DMS153 (cell line): ENCODE measurements at regions not wholly inside any gene's neighbourhood (a gene's known extent, or its start where the extent isn't known, plus 50 kb on each side); places are given as distances from the start of the nearest gene placed in this dataset.

ENCODE experiments used
- DNase-seq: peaks from one replicate; lab custom pipeline; 2025; lab: John Stamatoyannopoulos, UW

DNA sequence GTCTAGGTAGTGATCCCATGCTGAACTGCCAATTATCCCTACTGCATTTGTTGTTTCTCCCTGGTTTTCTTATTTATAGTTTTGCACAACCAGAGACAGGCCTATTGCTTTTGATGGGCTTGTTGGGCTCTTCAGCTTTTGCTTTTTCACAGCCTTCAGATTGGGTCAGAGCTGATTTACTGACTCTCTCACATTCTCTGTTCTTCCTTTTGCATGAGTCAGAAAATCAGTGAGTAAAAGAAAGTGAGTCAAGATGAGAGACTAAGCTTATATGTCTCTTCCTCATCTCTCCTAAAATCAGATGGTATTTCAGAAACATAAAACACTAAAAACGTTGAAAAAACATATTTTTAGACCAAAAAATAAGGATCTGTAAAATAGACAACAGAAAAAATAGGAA, 1135.4 kb downstream of the XPNPEP1 start:
- DNase-seq = no peak

DNA sequence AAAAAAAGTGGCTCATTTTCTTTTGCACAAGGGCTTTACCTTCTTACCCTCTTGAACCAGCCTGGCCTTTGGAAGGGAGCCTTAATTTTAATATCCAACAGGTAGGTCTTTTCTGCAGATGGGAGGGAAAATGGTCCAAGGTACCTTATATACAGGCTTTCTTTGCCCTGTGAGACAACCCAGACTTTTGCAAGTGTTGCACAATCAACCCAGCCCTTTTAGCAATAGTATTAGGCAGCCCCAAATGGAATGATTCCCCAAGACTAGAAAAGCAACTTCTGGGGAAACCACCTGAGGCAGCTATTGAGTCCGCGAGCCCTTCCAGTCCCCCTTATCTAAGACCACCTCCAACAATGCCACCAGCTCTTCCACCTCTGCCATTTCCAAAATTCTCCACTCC, 1138.3 kb downstream of the XPNPEP1 start:
- no peak for DNase-seq

DNA sequence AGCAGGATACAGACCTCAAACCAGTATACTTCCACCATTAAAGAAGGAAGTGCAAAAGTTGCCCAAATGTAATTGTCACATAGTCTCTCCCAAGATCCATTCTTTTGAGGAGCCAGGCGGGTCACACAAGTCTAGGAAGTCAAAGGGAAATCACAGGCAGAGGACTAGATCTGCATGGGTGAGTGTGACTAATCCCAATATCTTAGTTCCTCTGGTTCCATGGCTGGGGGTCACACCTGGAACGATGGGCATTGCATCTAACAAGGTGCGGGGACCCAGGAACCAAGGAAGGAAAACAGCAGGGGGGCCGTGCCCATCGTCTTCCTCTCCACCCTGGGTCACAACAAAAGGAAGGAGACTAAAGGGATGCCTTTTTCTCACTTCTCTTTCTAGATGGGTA, 1138.8 kb downstream of the XPNPEP1 start:
- no peak for DNase-seq

DNA sequence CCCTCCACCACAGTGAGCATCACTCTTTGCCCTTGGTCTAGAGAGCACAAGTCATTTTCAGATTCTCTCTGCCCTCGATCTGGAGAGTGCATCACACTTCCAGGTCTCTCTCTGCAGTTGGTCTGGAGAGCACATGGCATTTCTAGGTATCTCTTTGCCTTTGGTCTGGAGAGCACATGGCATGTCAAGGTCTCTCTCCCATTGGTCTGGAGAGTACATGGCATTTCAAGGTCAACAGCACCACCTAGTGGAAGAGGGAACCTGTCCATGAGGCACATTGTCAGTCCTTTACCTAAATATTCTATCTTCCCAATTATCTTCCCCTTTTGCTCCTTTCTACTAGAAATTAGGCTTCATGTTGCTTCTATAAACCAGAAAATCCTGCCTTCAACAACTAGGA, 1139.4 kb downstream of the XPNPEP1 start:
- peak; percentile 18 for DNase-seq

DNA sequence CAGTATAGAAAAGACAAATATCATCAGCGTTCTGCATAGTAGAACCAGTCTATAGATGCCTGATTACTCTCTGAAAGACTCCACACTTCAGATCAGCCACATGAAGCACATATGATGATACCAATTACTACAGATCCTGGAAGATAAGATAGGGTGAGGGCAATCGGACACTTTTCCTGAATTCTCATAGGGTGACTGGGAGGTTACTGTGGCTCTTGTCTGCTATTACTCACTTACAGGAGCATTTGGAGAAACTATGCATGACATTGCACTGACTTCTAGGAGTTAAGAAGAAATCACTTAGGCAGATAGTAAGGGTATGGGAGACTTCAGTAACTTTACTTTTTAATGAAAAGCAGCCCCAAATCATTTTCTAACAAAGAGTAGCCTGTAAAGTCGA, 1140.9 kb downstream of the XPNPEP1 start:
- no peak for DNase-seq

DNA sequence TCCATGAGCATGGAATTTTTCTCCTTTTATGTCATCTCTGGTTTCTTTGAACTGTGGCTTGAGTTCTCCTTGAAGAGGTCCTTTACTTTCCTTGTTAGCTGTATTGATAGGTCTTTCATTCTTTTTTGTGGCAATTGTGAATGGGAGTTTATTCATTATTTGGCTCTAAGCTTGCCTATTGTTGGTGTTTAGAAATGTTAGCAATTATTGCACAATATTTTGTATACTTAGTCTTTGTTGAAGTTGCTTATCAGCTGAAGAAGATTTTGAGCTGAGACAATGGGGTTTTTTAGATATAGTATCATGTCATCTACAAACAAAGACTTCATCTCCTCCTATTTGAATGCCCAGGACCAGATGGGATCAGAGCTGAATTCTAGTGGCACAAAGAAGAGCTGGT, 1143.8 kb downstream of the XPNPEP1 start:
- DNase-seq = no peak

DNA sequence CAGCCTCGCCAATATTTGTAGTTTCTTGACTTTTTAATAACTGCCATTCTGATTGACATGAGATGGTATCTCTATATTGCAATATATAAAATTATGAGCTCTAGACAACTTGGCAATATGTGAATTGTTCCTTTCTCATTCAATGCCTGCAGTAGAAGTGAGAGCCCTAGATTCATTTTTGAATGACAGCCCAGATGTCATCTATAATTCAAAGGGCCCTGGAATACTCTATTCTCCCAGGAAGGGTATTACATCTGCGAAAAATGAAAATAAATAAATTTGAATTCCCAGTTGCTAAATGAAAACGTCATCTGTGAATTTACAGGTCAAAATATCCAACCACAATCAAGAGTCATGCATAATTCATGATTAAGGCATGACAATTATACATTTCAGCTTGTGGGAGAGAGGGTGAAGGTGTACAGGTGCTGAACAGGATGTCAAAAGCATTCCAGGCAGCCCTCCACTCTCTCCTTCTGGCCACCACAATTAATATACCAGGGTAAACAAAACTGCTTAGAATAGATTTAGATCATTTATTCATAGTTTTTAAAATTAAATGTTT, 1147.3 kb downstream of the XPNPEP1 start:
- DNase-seq = no peak

DNA sequence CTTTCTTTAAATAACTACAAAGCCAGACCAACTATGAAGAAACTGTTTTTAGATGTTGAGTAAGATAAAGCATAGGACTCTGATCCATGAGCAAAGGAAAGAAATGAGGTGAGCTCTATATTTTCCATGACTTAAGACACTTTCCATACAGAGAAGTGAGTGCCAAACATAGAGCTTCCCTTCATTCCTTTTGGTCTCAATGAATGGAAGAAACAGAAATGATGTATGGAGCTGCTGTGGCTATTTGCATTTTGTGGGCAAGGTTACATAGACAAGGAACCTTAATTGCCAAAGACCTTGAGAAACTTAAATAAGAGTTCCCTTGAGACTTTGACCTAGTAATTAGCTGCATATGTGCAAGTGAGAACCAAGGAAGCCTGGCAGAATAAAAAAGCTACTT, 1152.2 kb downstream of the XPNPEP1 start:
- no peak for DNase-seq

DNA sequence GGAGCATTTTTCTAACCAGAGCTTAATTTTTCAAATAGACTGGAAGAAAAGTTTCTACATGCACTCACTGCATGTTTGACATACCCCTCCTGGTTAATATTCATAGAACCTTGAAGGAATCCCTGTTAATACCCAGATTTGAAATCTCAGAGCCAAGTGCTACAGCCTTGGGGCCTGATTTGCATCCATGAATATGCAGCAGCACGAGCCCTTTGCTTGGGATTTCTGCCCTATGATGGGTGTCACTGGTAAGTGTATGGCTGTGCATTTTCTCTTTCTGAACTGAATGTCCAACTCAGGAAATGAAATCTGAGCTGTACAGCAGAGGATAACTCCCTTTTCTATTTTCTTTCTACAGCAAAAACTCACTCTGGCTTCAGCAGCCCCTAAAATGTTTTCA, 1157.5 kb downstream of the XPNPEP1 start:
- DNase-seq = no peak

DNA sequence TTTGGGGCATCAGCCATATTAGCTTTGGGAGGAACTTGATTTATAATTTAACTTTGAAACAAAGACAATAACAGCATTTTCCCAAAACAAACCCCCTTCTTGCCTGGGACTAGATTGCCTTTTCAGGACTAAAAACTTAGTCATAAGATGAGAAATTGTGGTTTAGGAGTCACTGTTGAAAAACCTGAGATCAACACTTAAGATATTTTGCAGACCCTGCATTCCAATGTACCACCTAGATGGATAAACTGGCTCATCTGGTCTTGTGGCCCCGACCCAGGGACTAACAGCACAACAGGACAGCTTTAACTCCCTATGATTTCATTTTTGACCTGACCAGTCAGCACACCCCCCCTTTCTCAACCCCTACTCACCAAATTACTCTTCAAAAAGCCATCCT, 1165.4 kb downstream of the XPNPEP1 start:
- DNase-seq = no peak

DNA sequence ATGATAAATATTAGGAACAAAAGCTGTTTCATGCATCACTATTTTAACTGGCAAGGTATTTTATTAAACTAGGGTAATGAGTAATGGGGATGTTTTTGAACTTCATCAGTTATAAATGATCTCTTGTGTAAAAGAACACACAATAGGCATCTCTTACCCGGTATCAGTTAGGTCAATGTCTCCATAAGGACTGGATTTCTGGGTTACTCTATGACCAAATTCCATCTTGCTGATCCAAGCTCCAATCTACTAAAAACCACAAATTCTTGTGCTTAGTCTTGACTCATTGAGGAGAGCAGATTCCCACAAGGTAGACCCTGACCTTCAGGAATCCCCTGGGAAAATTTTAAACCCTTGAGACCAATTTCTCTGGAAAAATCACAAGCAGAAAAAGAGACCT, 1167.7 kb downstream of the XPNPEP1 start:
- no peak for DNase-seq

DNA sequence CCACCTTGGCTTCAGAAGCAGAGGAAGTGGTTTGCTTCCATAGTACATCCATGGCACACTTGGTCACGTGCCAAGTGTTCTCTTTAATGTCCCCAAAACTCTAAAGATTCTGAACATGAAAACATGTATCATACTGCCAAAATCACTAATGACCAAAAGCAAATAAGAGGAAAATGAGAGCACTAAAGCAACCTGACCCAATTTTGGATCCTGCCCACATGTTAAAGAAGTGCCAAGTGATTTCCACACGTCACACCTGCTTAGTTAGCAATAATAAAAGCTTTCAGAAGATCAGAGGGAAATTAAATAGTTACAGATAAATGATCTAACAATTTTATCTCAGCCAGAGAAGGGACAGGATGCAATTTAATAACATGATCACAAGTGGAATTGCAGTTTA, 1170.0 kb downstream of the XPNPEP1 start:
- DNase-seq = no peak

DNA sequence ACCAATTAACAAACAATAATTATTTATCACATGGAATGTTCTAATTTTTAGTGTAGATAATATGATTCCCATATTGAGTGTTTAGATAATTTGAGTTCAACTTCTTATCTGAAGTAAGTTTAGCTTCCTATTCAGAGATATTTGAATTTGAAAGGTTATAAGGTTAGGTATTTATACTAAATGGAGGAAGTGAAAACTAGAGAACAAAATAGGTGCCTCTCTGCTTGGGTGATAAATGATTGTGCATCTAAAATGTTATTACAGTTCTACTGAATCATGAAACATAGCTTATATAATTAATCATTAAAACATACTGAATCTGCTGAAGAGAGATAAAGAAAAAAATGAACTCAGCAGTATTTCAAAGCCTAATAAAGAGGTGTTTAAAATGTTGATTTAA, 1174.3 kb downstream of the XPNPEP1 start:
- no peak for DNase-seq

DNA sequence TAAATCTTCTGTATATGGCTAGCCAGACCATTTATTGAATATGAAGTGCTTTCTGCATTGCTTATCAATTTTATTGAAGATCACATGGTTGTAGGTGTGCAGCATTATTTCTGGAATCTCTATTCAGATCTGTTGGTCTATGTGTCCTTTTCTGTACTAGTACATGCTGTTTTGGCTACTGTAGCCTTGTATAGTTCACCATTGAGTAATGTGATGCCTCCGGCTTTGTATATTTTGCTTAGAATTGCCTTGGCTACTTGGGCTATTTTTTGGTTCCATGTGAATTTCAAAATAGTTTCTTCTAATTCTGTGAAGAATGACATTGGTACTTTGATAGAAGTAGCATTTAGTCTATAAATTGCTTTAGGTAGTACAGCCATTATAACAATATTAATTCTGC, 1187.2 kb downstream of the XPNPEP1 start:
- DNase-seq = no peak

DNA sequence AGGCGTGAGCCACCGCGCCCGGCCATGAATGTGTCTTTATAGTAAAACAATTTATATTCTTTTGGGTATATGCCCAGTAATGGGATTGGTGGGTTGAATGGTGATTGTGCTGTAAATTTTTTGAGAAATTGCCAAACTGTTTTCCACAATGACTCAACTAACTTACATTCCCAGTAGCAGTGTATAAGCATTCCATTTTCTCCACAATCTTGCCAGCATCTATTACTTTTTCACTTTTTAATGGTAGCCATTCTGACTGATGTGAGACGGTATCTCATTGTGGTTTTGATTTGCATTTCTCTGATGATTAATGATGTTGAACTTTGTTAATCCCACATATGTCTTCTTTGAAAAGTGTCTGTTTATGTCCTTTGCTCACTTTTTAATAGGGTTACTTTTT, 1187.9 kb downstream of the XPNPEP1 start:
- DNase-seq = no peak

DNA sequence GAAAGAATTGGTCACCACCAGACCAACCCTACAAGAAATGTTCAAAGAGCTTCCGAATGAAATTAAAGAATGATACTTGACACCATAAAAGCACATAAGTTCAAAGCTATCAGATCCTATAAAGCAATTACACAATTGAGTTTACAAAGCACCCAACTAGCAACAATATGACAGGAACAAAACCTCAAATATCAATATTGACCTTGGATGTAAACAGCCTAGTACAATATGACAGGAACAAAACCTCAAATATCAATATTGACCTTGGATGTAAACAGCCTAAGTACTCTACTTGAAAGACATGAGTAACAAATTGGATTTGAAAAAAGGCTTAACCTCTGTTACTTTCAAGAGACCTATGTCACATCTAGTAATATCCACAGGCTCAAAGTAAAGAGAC, 1201.4 kb downstream of the XPNPEP1 start:
- peak; percentile 37 for DNase-seq

DNA sequence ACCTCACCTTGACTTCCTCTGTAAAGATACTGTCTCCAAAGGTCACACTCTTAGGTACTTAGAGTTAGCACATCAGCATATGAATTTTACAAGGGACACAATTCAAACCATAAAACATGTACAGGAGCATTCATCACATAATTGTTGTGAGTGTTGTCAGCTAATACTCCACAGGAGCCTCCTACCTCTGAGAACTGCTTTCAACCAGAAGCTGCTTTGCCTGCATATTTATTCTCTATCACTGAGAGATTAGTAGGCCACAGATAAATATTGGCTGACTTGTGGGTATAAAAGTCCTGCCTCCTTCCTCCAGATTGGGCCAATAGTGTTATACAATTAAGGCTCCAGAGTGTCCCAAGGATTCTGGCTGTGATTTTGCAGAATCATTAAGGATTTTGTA, 1207.0 kb downstream of the XPNPEP1 start:
- DNase-seq = no peak

DNA sequence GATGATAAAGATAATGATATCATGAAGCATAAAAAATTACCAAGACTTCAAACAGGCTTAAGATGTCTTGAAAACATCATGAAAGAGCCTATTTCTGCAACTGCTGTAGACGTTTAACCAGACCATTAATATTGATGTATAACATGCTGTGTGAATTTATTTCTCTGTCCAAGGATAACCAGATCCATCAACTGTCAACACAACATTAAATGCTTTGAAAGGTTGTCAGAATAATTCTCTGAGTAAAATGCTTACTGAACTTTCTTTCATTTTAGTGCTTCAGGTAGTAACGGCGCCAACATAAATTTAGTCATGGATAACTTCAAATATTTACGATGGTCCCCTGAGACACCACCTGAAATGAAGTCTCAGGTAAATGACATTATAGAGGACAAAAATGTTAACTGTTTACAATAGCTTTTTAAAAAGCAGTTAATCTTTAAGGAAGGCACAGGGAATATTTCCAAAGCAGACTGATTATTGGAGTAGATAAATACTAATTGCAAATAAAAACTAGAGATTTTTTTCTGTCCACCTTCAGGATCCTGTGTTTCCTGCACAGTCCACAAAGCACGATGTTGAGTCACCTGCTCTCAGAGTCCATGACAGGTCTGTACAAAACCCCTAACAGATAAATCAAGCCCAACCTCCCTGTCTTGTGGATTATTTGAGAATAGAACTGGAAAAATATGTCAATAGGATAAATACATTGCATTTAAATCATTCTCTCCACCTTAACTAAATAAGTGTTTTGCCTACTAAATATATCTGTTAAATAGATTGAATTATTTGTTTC, 1213.2 kb downstream of the XPNPEP1 start:
- no peak for DNase-seq

DNA sequence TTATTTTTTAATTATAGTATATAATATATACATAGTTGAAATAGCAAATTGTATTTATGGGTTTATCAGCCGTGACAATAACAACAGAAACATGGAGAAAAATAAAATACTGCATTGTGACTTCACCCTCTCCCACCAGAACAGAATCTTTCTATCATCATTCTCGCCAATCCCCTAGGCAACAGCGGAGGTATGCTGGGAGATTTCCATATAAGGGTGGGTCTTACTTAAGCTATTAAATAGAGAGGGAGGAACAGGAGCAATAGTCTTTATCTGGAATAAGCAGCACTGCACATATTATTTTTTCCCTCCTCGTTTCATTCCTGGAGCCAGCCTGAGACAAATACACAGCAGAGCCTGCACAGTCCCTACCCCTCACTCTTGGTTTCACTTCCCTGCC, 1214.9 kb downstream of the XPNPEP1 start:
- no peak for DNase-seq

DNA sequence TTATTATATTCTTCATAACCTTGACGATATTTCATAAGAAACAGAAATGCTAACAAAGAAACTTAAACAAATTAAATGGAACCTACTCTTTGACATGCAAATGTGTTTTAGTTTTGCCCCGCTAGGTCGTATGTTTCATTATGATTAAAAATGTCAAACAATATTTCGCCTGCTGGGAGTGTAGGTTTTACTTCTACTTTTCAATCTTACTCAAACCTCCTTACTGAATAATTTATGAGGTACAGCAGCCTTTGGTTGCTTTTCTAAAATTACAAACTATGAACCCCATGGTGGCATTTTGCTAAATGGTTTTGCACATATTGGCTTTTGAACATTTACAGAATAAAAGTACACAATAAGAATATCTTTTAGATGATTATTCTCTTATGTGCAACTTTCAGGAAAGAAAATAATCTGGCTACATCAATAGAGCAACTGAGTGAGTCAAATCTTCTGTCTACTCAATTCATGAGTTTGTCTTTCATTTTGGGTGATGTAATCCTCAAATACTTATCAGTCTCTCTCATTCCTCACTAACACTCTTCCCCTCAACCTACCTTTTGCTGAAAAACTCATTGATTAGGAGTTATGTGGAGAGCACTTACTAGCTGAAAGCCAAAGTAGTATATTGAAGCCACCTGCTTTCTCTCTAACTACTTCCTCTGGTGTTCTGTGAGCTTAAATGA, 1226.4 kb downstream of the XPNPEP1 start:
- no peak for DNase-seq

DNA sequence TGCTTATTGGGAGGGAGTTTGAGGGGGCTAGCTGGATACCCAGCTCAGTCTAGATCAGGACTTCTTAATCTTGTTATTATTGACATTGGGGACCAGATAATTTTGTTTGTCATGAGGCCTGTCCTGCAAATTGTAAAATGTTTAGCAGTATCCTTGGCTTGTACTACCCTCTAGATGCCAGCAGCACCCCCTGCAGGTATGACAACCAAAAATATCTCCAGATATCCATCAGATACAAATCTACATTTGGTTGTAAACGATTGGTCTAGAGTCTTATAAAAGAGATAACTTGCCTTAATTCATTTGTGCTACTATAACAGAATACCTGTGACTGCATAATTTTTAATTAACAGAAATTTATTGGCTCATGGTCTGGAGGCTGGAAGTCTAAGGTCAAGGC, 1232.2 kb downstream of the XPNPEP1 start:
- no peak for DNase-seq

DNA sequence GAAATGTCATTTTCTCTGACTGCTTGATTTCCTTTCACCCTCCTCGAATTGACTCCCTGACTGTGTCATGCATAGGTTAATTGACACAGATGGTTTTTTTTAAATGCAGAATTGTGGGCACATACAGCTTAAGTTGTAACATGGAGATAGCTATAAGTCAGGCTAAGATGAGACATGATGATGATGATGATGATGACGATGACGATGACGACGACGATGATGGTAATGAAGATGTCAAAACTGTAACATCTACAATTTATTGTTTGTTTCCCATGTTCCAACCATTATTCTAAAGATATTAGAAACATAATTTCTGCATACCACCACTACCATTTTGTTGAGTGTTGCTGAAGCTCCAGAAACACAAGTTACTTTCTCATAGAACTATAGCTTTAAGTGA, 1232.8 kb downstream of the XPNPEP1 start:
- no peak for DNase-seq

DNA sequence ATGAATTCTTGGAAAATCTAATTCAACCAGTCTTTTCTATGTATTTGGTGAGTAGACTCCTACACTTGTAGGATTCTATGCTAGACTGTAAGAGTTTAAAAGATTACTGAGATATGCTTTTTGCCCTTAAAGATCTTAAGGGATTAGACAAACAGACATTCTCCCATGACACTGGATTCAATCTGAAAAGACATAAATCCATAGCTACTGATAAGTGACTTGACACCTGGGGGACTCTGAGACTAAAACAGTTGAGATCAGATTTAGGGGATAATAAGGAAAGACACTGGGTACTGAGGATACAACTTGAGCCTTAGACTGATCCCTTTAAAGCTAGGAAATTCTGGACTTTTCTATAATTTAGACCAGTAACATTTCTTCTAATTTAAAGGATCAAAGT, 1233.4 kb downstream of the XPNPEP1 start:
- no peak for DNase-seq

DNA sequence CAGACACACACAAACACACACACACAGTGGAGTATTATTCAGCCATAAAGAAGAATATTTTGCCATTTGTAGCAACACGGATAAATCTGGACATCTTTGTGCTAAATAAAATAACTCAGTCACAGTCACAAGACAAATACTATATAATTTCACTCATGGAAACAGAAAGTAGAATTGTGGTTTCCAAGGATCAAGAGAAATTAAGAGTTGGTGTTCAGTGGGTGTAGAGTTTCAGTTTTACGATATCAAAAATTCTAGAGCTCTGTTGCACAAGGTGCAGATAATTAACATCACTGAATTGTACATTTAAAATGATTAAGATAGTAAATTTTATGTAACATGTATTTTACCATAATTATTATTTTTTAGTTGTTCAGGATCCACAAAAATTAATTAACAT, 1235.0 kb downstream of the XPNPEP1 start:
- no peak for DNase-seq
